Vagina (tissue), 2 donors: ENCODE measurements at regions not wholly inside any gene's neighbourhood (a gene's known extent, or its start where the extent isn't known, plus 50 kb on each side); places are given as distances from the start of the nearest gene placed in this dataset.

Experiments
- POLR2A ChIP-seq, 2 donors: fragments of 450-650 bp; IDR thresholded peaks; one replicate each; pipeline ENCODE4 v1.6.1; 2017; ENCODE audit warnings: antibody characterized with exemption in 2 of 2, mild to moderate bottlenecking in 2 of 2, moderate library complexity in 2 of 2
- POLR2AphosphoS5 ChIP-seq, 2 donors: sonication (generic); formaldehyde crosslinking; IDR thresholded peaks; one replicate each; pipeline ENCODE4 v1.9.0; 2017; ENCODE audit warnings: antibody characterized with exemption in 2 of 2, mild to moderate bottlenecking in 2 of 2, low read depth in 1 of 2; ENCODE audit not compliant: insufficient read depth in 1 of 2
- TF ChIP-seq, protein P1 (sequence below), 3 experiments: fragments of 450-650 bp in 2 of 3; fragments of 200-600 bp in 1 of 3; sonication (generic) in 1 of 3; IDR thresholded peaks; one replicate each; pipeline ENCODE4 v1.5.1; 2017 to 2019; ENCODE audit warnings: antibody characterized with exemption in 3 of 3, mild to moderate bottlenecking in 2 of 3, moderate library complexity in 2 of 3

DNA sequence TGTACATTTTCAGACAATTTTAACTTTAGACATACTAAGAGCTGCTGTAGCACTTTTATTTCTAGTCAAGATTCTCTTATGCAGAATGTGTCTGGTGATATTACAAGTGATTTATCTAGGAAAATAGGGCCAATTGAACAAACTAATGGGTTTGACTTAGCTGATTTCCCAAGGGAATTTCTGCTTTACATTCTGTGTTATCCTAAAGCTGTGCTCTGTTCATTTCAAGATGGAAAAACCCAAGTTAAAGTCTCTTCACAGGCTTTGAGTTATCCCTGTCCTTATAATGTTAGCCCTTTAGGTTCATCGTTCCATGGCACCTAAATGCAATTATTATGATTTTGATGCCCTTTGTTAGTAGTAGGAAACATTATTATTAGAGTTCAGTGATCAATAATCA is 704.9 kb upstream of the CDH18 start:
- TF ChIP-seq, protein P1, sequence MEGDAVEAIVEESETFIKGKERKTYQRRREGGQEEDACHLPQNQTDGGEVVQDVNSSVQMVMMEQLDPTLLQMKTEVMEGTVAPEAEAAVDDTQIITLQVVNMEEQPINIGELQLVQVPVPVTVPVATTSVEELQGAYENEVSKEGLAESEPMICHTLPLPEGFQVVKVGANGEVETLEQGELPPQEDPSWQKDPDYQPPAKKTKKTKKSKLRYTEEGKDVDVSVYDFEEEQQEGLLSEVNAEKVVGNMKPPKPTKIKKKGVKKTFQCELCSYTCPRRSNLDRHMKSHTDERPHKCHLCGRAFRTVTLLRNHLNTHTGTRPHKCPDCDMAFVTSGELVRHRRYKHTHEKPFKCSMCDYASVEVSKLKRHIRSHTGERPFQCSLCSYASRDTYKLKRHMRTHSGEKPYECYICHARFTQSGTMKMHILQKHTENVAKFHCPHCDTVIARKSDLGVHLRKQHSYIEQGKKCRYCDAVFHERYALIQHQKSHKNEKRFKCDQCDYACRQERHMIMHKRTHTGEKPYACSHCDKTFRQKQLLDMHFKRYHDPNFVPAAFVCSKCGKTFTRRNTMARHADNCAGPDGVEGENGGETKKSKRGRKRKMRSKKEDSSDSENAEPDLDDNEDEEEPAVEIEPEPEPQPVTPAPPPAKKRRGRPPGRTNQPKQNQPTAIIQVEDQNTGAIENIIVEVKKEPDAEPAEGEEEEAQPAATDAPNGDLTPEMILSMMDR (IDR thresholded peaks at IDR 0.05) = no peak
- TF ChIP-seq POLR2A (IDR thresholded peaks at IDR 0.05) (no peak), POLR2AphosphoS5 (IDR thresholded peaks at IDR 0.05; ENCODE audit: insufficient read depth in 1 of 2, low read depth in 1 of 2) (no peak)
